ENCODE measurements at regions not wholly inside any gene's neighbourhood (a gene's known extent, or its start where the extent isn't known, plus 50 kb on each side); places are given as distances from the start of the nearest gene placed in this dataset.

DNA sequence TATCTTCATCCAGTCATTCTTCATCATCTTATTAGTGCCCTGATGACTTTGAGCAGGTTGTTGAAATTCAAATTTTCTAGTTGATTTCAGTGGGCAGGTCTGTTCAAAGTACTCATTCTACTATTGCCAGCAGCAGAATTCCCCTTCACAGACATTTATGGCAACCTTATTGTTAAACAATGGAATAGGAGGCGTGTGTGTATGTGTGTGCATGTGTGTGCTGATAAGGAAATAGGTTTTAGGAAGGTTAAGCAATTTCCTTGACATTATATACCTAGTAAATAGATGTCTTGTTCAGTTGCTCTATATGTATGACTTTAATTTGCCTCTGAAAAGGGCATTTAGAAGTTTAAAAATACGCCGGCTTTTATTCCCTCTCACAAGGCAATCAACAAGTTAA is 601.4 kb upstream of the CA10 start:
- no peak for TF ChIP-seq EP300 (IDR thresholded peaks at IDR 0.05)
- TF ChIP-seq, protein P1, sequence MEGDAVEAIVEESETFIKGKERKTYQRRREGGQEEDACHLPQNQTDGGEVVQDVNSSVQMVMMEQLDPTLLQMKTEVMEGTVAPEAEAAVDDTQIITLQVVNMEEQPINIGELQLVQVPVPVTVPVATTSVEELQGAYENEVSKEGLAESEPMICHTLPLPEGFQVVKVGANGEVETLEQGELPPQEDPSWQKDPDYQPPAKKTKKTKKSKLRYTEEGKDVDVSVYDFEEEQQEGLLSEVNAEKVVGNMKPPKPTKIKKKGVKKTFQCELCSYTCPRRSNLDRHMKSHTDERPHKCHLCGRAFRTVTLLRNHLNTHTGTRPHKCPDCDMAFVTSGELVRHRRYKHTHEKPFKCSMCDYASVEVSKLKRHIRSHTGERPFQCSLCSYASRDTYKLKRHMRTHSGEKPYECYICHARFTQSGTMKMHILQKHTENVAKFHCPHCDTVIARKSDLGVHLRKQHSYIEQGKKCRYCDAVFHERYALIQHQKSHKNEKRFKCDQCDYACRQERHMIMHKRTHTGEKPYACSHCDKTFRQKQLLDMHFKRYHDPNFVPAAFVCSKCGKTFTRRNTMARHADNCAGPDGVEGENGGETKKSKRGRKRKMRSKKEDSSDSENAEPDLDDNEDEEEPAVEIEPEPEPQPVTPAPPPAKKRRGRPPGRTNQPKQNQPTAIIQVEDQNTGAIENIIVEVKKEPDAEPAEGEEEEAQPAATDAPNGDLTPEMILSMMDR (IDR thresholded peaks at IDR 0.05): no peak

Data from tibial nerve (tissue), 4 donors.